ENCODE measurements at regions not wholly inside any gene's neighbourhood (a gene's known extent, or its start where the extent isn't known, plus 50 kb on each side); places are given as distances from the start of the nearest gene placed in this dataset.
"Not testable (repeated sequence)": the region's sequence is repeated elsewhere in the genome, so short reads cannot be mapped to it uniquely, and the experiment has no call there.

GRCh38 chr6:80974579-80974978 is 777.9 kb downstream of the TENT5A start:
- DNase-seq (ENCODE audit: low spot score) = no peak
- in situ Hi-C loops (cut with MboI; ENCODE audit: low pct_unique_long_range_greater_than_20kb, low sequenced_read_pairs, unreplicated experiment) = no loop called here
- no peak for TF ChIP-seq CTCF (IDR thresholded peaks at IDR 0.05; ENCODE audit: extremely low read depth, insufficient read depth, missing control alignments)

- in situ Hi-C loops (cut with MboI; ENCODE audit: low pct_unique_long_range_greater_than_20kb, low sequenced_read_pairs, unreplicated experiment) = no loop called here
- TF ChIP-seq CTCF (IDR thresholded peaks at IDR 0.05; ENCODE audit: extremely low read depth, insufficient read depth, missing control alignments) = no peak
- DNase-seq (ENCODE audit: low spot score) = no peak
Measured at GRCh38 chr6:80969439-80969838, 783.0 kb downstream of the TENT5A start.

GRCh38 chr6:80967609-80968008 is 784.9 kb downstream of the TENT5A start:
- DNase-seq (ENCODE audit: low spot score) = no peak
- no peak for TF ChIP-seq CTCF (IDR thresholded peaks at IDR 0.05; ENCODE audit: extremely low read depth, insufficient read depth, missing control alignments)
- in situ Hi-C loops (cut with MboI; ENCODE audit: low pct_unique_long_range_greater_than_20kb, low sequenced_read_pairs, unreplicated experiment) = no loop called here

GRCh38 chr6:80962382-80962781 is 790.1 kb downstream of the TENT5A start:
- DNase-seq (ENCODE audit: low spot score) = no peak
- in situ Hi-C loops (cut with MboI; ENCODE audit: low pct_unique_long_range_greater_than_20kb, low sequenced_read_pairs, unreplicated experiment) = no loop called here
- no peak for TF ChIP-seq CTCF (IDR thresholded peaks at IDR 0.05; ENCODE audit: extremely low read depth, insufficient read depth, missing control alignments)

- in situ Hi-C loops (cut with MboI; ENCODE audit: low pct_unique_long_range_greater_than_20kb, low sequenced_read_pairs, unreplicated experiment) = no loop called here
- DNase-seq (ENCODE audit: low spot score) = no peak
- no peak for TF ChIP-seq CTCF (IDR thresholded peaks at IDR 0.05; ENCODE audit: extremely low read depth, insufficient read depth, missing control alignments)
Measured at GRCh38 chr6:80961166-80961565, 791.3 kb downstream of the TENT5A start.

- in situ Hi-C loops (cut with MboI; ENCODE audit: low pct_unique_long_range_greater_than_20kb, low sequenced_read_pairs, unreplicated experiment) = no loop called here
- DNase-seq (ENCODE audit: low spot score) = no peak
- TF ChIP-seq CTCF (IDR thresholded peaks at IDR 0.05; ENCODE audit: extremely low read depth, insufficient read depth, missing control alignments) = no peak
Measured at GRCh38 chr6:80959034-80959433, 793.4 kb downstream of the TENT5A start.

GRCh38 chr6:80956898-80957297 is 795.6 kb downstream of the TENT5A start:
- no peak for DNase-seq (ENCODE audit: low spot score)
- no peak for TF ChIP-seq CTCF (IDR thresholded peaks at IDR 0.05; ENCODE audit: extremely low read depth, insufficient read depth, missing control alignments)
- in situ Hi-C loops (cut with MboI; ENCODE audit: low pct_unique_long_range_greater_than_20kb, low sequenced_read_pairs, unreplicated experiment) = no loop called here

GRCh38 chr6:80952479-80952878 is 800.0 kb downstream of the TENT5A start:
- in situ Hi-C loops (cut with MboI; ENCODE audit: low pct_unique_long_range_greater_than_20kb, low sequenced_read_pairs, unreplicated experiment); DNase-seq (ENCODE audit: low spot score): not testable (repeated sequence)

Data from GM13977 (cell line).